ENCODE measurements at regions not wholly inside any gene's neighbourhood (a gene's known extent, or its start where the extent isn't known, plus 50 kb on each side); places are given as distances from the start of the nearest gene placed in this dataset.

DNA sequence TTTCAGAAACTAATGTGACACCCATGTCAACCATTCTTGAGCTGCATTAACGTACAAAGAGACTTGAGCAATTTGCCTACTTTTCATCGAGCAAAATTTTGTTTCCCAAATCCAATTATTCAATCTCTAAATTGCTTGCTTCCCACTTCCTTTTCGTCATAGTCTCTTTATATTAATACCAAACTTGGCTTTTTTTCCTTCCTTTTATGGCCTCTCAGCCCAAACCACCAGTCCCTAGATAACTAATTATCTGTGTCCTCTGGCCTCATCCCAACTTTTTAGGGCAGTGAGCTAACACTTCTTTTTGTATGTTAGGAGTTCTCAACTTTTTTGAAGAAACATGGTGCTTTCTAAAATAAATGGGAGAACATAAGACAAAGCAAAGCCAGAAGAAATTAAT is 155.5 kb upstream of the S1PR3 start (continued):
- no peak for TF ChIP-seq EZH2 (IDR thresholded peaks at IDR 0.05; ENCODE audit: low read depth, low read length, severe bottlenecking)

GRCh38 chr9:88837731-88838130 is 153.5 kb upstream of the S1PR3 start:
- Histone ChIP-seq H2BK120ac (replicated peaks; ENCODE audit: low read depth, low read length) (no peak overlapping the region), H2BK20ac (ENCODE audit: low read length) (no peak overlapping the region), H4K8ac (ENCODE audit: extremely low read depth, insufficient read depth, low read length) (no peak overlapping the region), H2AK5ac (ENCODE audit: low read depth, low read length) (no peak overlapping the region), H3K56ac (replicated peaks; ENCODE audit: insufficient read length, low read depth, low read length) (no peak overlapping the region), H3K4me2 (ENCODE audit: insufficient read depth in 1 of 2, low read depth in 2 of 2, low read length in 2 of 2) (no peak overlapping the region), H4K91ac (replicated peaks; ENCODE audit: insufficient read length, low read length) (no peak overlapping the region), H3K9me3 (ENCODE audit: insufficient read depth in 2 of 2, low read depth in 1 of 2, low read length in 1 of 2) (0 out of 4 replicates have a peak, but pooled peaks cover 0 to 4% of the 10 kb centered on the region in 2 experiments), H3K27ac (ENCODE audit: low read depth, low read length) (no peak overlapping the region), H3K4me1 (replicated peaks in 1 of 4; ENCODE audit: control insufficient read depth in 3 of 4, insufficient read depth in 4 of 4, low read length in 3 of 4) (no peaks in the 10 kb centered on the region), H3K36me3 (ENCODE audit: control insufficient read depth in 2 of 4, insufficient read depth in 4 of 4, low read length in 3 of 4) (no peaks in the 10 kb centered on the region), H2BK12ac (ENCODE audit: low read depth, low read length) (no peak overlapping the region), H3K23me2 (ENCODE audit: low read depth, low read length) (no peaks in the 10 kb centered on the region), H3K4me3 (ENCODE audit: extremely low read depth in 1 of 4, insufficient read depth in 2 of 4, low read depth in 3 of 4, low read length in 4 of 4) (no peak overlapping the region), H3K79me2 (ENCODE audit: control insufficient read depth in 1 of 2, insufficient read depth in 2 of 2, low read length in 2 of 2) (no peaks in the 10 kb centered on the region), H3K4ac (replicated peaks; ENCODE audit: insufficient read length, low read depth, low read length) (no peak overlapping the region), H2BK15ac (ENCODE audit: low read length) (no peak overlapping the region), H2BK5ac (ENCODE audit: low read depth, low read length) (no peak overlapping the region), H3K23ac (ENCODE audit: insufficient read length) (no peak overlapping the region), H3K9ac (replicated peaks in 1 of 4; ENCODE audit: extremely low read depth in 1 of 4, low read depth in 3 of 4, low read length in 3 of 4) (no peak overlapping the region), H3K27me3 (replicated peaks in 1 of 4; ENCODE audit: control insufficient read depth in 3 of 4, extremely low read depth in 1 of 4, insufficient read depth in 3 of 4, low read length in 3 of 4) (no peaks in the 10 kb centered on the region), H4K5ac (ENCODE audit: insufficient read length, low read depth, low read length) (no peak overlapping the region), H3K79me1 (ENCODE audit: low read depth, low read length) (no peaks in the 10 kb centered on the region), H2AFZ (ENCODE audit: low read length) (no peak overlapping the region), H3K18ac (ENCODE audit: extremely low read depth, low read length) (no peak overlapping the region), H4K20me1 (replicated peaks in 1 of 2; ENCODE audit: control insufficient read depth in 1 of 2, insufficient read depth in 2 of 2, low read length in 2 of 2) (no peaks in the 10 kb centered on the region), H3K14ac (ENCODE audit: insufficient read length) (no peak overlapping the region)
- FAIRE-seq: no peak
- WGBS, 2 experiments (ENCODE audit: extremely low coverage in 1 of 2, insufficient coverage in 1 of 2, insufficient read length in 1 of 2, insufficient replicate concordance in 2 of 2, low coverage in 1 of 2, low lambda C conversion rate in 2 of 2, missing lambda C conversion rate in 1 of 2): 98% methylated on average over 2 of the region's 2 CpGs; no CpG with 5 or more reads in 1 of the 2 experiments
- CTCF ChIA-PET (ENCODE audit: partially characterized antibody): no interaction called here
- DNase-seq (ENCODE audit: low read depth in 1 of 2, low spot score in 2 of 2): no peak
- POLR2A ChIA-PET (ENCODE audit: partially characterized antibody): no interaction called here
- TF ChIP-seq CHD1 (IDR thresholded peaks at IDR 0.05; ENCODE audit: low read depth, low read length) (no peak), POLR2A (IDR thresholded peaks at IDR 0.05; ENCODE audit: control extremely low read depth in 1 of 2, low read depth in 2 of 2, low read length in 2 of 2) (no peak), SP2 (IDR thresholded peaks at IDR 0.05; ENCODE audit: low read length) (no peak)

Measured in H1 (cell line).